ENCODE measurements at regions not wholly inside any gene's neighbourhood (a gene's known extent, or its start where the extent isn't known, plus 50 kb on each side); places are given as distances from the start of the nearest gene placed in this dataset.

GRCh38 chr4:164439037-164439436 is 314.9 kb upstream of the SMIM31 start:
- Mint-ChIP-seq H3K36me3 (no peaks in the 10 kb centered on the region), H3K4me1 (no peaks in the 10 kb centered on the region), H3K27ac (no peak overlapping the region), H3K27me3 (no peaks in the 10 kb centered on the region), H3K4me3 (no peak overlapping the region), H3K9me3 (peaks cover 0 to 3% (median 0%) of the 10 kb centered on the region in 3 donors)

- H3K4me3 Mint-ChIP-seq, result no peak overlapping the region
- H3K27ac Mint-ChIP-seq, result no peak overlapping the region
- no peaks in the 10 kb centered on the region for H3K27me3 Mint-ChIP-seq
- no peaks in the 10 kb centered on the region for H3K4me1 Mint-ChIP-seq
- peaks cover 0 to under 1% (median 0%) of the 10 kb centered on the region in 3 donors for H3K9me3 Mint-ChIP-seq
- H3K36me3 Mint-ChIP-seq, result no peaks in the 10 kb centered on the region
Measured at GRCh38 chr4:164440199-164440598, 313.7 kb upstream of the SMIM31 start.

- Mint-ChIP-seq H3K9me3 (no peaks in the 10 kb centered on the region), H3K36me3 (no peaks in the 10 kb centered on the region), H3K27me3 (no peaks in the 10 kb centered on the region), H3K4me3 (no peak overlapping the region), H3K4me1 (no peaks in the 10 kb centered on the region), H3K27ac (no peak overlapping the region)
Measured at GRCh38 chr4:164441109-164441508, 312.8 kb upstream of the SMIM31 start.

- no peak overlapping the region for H3K4me3 Mint-ChIP-seq
- H3K27ac Mint-ChIP-seq, result no peak overlapping the region
- no peaks in the 10 kb centered on the region for H3K27me3 Mint-ChIP-seq
- H3K9me3 Mint-ChIP-seq, result no peaks in the 10 kb centered on the region
- H3K4me1 Mint-ChIP-seq, result no peaks in the 10 kb centered on the region
- no peaks in the 10 kb centered on the region for H3K36me3 Mint-ChIP-seq
Measured at GRCh38 chr4:164442180-164442579, 311.8 kb upstream of the SMIM31 start.

GRCh38 chr4:164446516-164446915 is 307.4 kb upstream of the SMIM31 start:
- Mint-ChIP-seq H3K4me1 (no peaks in the 10 kb centered on the region), H3K9me3 (peaks cover 0 to 2% (median 0%) of the 10 kb centered on the region in 3 donors), H3K36me3 (no peaks in the 10 kb centered on the region), H3K27me3 (no peaks in the 10 kb centered on the region), H3K4me3 (no peak overlapping the region), H3K27ac (no peak overlapping the region)

- Mint-ChIP-seq H3K27ac (no peak overlapping the region), H3K36me3 (no peaks in the 10 kb centered on the region), H3K9me3 (peaks cover 0 to 2% (median 2%) of the 10 kb centered on the region in 3 donors), H3K27me3 (no peaks in the 10 kb centered on the region), H3K4me3 (no peak overlapping the region), H3K4me1 (no peaks in the 10 kb centered on the region)
Measured at GRCh38 chr4:164461901-164462300, 292.0 kb upstream of the SMIM31 start.

- H3K27me3 Mint-ChIP-seq, result no peaks in the 10 kb centered on the region
- no peaks in the 10 kb centered on the region for H3K36me3 Mint-ChIP-seq
- H3K9me3 Mint-ChIP-seq, result peaks cover 0 to 2% (median 0%) of the 10 kb centered on the region in 3 donors
- H3K4me3 Mint-ChIP-seq, result no peak overlapping the region
- no peaks in the 10 kb centered on the region for H3K4me1 Mint-ChIP-seq
- no peak overlapping the region for H3K27ac Mint-ChIP-seq
Measured at GRCh38 chr4:164462471-164462870, 291.5 kb upstream of the SMIM31 start.

GRCh38 chr4:164464313-164464712 is 289.6 kb upstream of the SMIM31 start:
- no peaks in the 10 kb centered on the region for H3K36me3 Mint-ChIP-seq
- no peaks in the 10 kb centered on the region for H3K4me1 Mint-ChIP-seq
- no peaks in the 10 kb centered on the region for H3K27me3 Mint-ChIP-seq
- H3K9me3 Mint-ChIP-seq, result peaks cover 0 to 4% (median 0%) of the 10 kb centered on the region in 3 donors
- H3K27ac Mint-ChIP-seq, result no peak overlapping the region
- H3K4me3 Mint-ChIP-seq, result no peak overlapping the region

GRCh38 chr4:164467493-164467892 is 286.4 kb upstream of the SMIM31 start:
- no peaks in the 10 kb centered on the region for H3K36me3 Mint-ChIP-seq
- H3K27me3 Mint-ChIP-seq, result no peaks in the 10 kb centered on the region
- peaks cover 0 to 1% (median 0%) of the 10 kb centered on the region in 3 donors for H3K9me3 Mint-ChIP-seq
- H3K4me1 Mint-ChIP-seq, result no peaks in the 10 kb centered on the region
- H3K4me3 Mint-ChIP-seq, result no peak overlapping the region
- no peak overlapping the region for H3K27ac Mint-ChIP-seq

- no peak overlapping the region for H3K27ac Mint-ChIP-seq
- H3K9me3 Mint-ChIP-seq, result peaks cover 0 to 3% (median 3%) of the 10 kb centered on the region in 3 donors
- no peaks in the 10 kb centered on the region for H3K27me3 Mint-ChIP-seq
- H3K4me1 Mint-ChIP-seq, result no peaks in the 10 kb centered on the region
- H3K36me3 Mint-ChIP-seq, result no peaks in the 10 kb centered on the region
- no peak overlapping the region for H3K4me3 Mint-ChIP-seq
Measured at GRCh38 chr4:164481306-164482091, 272.4 kb upstream of the SMIM31 start.

- H3K4me3 Mint-ChIP-seq, result no peak overlapping the region
Measured at GRCh38 chr4:164482092-164482404, 271.9 kb upstream of the SMIM31 start.

GRCh38 chr4:164482758-164483157 is 271.2 kb upstream of the SMIM31 start:
- H3K4me1 Mint-ChIP-seq, result no peaks in the 10 kb centered on the region
- peaks cover 2 to 9% (median 6%) of the 10 kb centered on the region in 3 donors for H3K9me3 Mint-ChIP-seq
- H3K27me3 Mint-ChIP-seq, result no peaks in the 10 kb centered on the region
- H3K27ac Mint-ChIP-seq, result no peak overlapping the region
- H3K4me3 Mint-ChIP-seq, result no peak overlapping the region
- no peaks in the 10 kb centered on the region for H3K36me3 Mint-ChIP-seq

More at GRCh38 chr4:164482092-164482404, 271.9 kb upstream of the SMIM31 start:
- no peaks in the 10 kb centered on the region for H3K27me3 Mint-ChIP-seq
- H3K36me3 Mint-ChIP-seq, result no peaks in the 10 kb centered on the region
- no peaks in the 10 kb centered on the region for H3K4me1 Mint-ChIP-seq
- no peak overlapping the region for H3K27ac Mint-ChIP-seq
- H3K9me3 Mint-ChIP-seq, result peaks cover 2 to 7% (median 6%) of the 10 kb centered on the region in 3 donors

GRCh38 chr4:164483711-164484110 is 270.2 kb upstream of the SMIM31 start:
- no peak overlapping the region for H3K4me3 Mint-ChIP-seq
- H3K27ac Mint-ChIP-seq, result peak overlapping the region in 1 of 3 donors; percentile 57
- H3K36me3 Mint-ChIP-seq, result no peaks in the 10 kb centered on the region
- no peaks in the 10 kb centered on the region for H3K27me3 Mint-ChIP-seq
- H3K9me3 Mint-ChIP-seq, result peaks cover 2 to 9% (median 6%) of the 10 kb centered on the region in 3 donors
- H3K4me1 Mint-ChIP-seq, result no peaks in the 10 kb centered on the region

GRCh38 chr4:164484551-164484950 is 269.4 kb upstream of the SMIM31 start:
- Mint-ChIP-seq H3K4me3 (no peak overlapping the region), H3K4me1 (no peaks in the 10 kb centered on the region), H3K36me3 (no peaks in the 10 kb centered on the region), H3K27ac (no peak overlapping the region), H3K27me3 (no peaks in the 10 kb centered on the region), H3K9me3 (peaks cover 2 to 9% (median 6%) of the 10 kb centered on the region in 3 donors)

- no peak overlapping the region for H3K27ac Mint-ChIP-seq
- no peaks in the 10 kb centered on the region for H3K27me3 Mint-ChIP-seq
- peaks cover 2 to 9% (median 6%) of the 10 kb centered on the region in 3 donors for H3K9me3 Mint-ChIP-seq
- H3K4me3 Mint-ChIP-seq, result no peak overlapping the region
- H3K36me3 Mint-ChIP-seq, result no peaks in the 10 kb centered on the region
- no peaks in the 10 kb centered on the region for H3K4me1 Mint-ChIP-seq
Measured at GRCh38 chr4:164485136-164485535, 268.8 kb upstream of the SMIM31 start.

- Mint-ChIP-seq H3K9me3 (peaks cover 2 to 10% (median 9%) of the 10 kb centered on the region in 3 donors), H3K4me1 (no peaks in the 10 kb centered on the region), H3K27me3 (no peaks in the 10 kb centered on the region), H3K4me3 (peak overlapping the region in 1 of 4 donors; percentile 9), H3K36me3 (no peaks in the 10 kb centered on the region), H3K27ac (no peak overlapping the region)
Measured at GRCh38 chr4:164488114-164488513, 265.8 kb upstream of the SMIM31 start.
